Mesendoderm (in vitro differentiated cells): ENCODE measurements at regions not wholly inside any gene's neighbourhood (a gene's known extent, or its start where the extent isn't known, plus 50 kb on each side); places are given as distances from the start of the nearest gene placed in this dataset.

Experiments
- DNase-seq: peaks from one replicate; pipeline ENCODE4 v3.0.0; 2013
- H2AK5ac ChIP-seq: 2 replicates; pipeline ENCODE4 v1.6.1; 2013; ENCODE audit warnings: low read length, inconsistent platforms
- H2BK120ac ChIP-seq: 2 replicates; pipeline ENCODE4 v1.6.1; 2013; ENCODE audit warnings: low read depth, mild to moderate bottlenecking, low read length, moderate library complexity, mixed read lengths
- H2BK15ac ChIP-seq: replicated peaks from 2 replicates; pipeline ENCODE4 v1.6.1; 2013; ENCODE audit warnings: low read depth, mild to moderate bottlenecking, moderate library complexity
- H2BK5ac ChIP-seq: 2 replicates; pipeline ENCODE4 v1.6.1; 2013; ENCODE audit warnings: low read length, inconsistent platforms
- H3K18ac ChIP-seq: 2 replicates; pipeline ENCODE4 v1.6.1; 2013; ENCODE audit warnings: mild to moderate bottlenecking, low read length, mixed read lengths
- H3K23ac ChIP-seq: one replicate; pipeline ENCODE4 v1.6.1; 2013; ENCODE audit warnings: low read length
- H3K27ac ChIP-seq: 2 replicates; pipeline ENCODE4 v1.5.1; 2013; ENCODE audit warnings: low read depth, mild to moderate bottlenecking, inconsistent platforms, low read length, moderate library complexity
- H3K27me3 ChIP-seq: 2 replicates; pipeline ENCODE4 v1.6.1; 2013; ENCODE audit warnings: low read length, control low read depth, mild to moderate bottlenecking, inconsistent platforms; ENCODE audit not compliant: insufficient read depth, poor library complexity
- H3K36me3 ChIP-seq: 2 replicates; pipeline ENCODE4 v1.6.1; 2013; ENCODE audit warnings: low read length, inconsistent platforms; ENCODE audit not compliant: control insufficient read depth, insufficient read depth
- H3K4ac ChIP-seq: one replicate; pipeline ENCODE4 v1.6.1; 2013; ENCODE audit warnings: low read depth, mild to moderate bottlenecking, low read length, moderate library complexity
- H3K4me1 ChIP-seq: 2 replicates; pipeline ENCODE4 v1.6.1; 2013; ENCODE audit warnings: low read depth, low read length, inconsistent platforms; ENCODE audit not compliant: control insufficient read depth
- H3K4me2 ChIP-seq: 2 replicates; pipeline ENCODE4 v1.6.1; 2013; ENCODE audit warnings: low read length
- H3K4me3 ChIP-seq: 2 replicates; pipeline ENCODE4 v1.5.1; 2013; ENCODE audit warnings: mild to moderate bottlenecking, low read length
- H3K56ac ChIP-seq: one replicate; pipeline ENCODE4 v1.6.1; 2013; ENCODE audit warnings: low read length
- H3K79me1 ChIP-seq: 2 replicates; pipeline ENCODE4 v1.6.1; 2013; ENCODE audit warnings: low read length, inconsistent platforms
- H3K79me2 ChIP-seq: 2 replicates; pipeline ENCODE4 v1.6.1; 2013; ENCODE audit warnings: mild to moderate bottlenecking, low read length; ENCODE audit not compliant: control insufficient read depth, insufficient read depth
- H3K9ac ChIP-seq: 2 replicates; pipeline ENCODE4 v1.6.1; 2013; ENCODE audit warnings: low read length, inconsistent platforms
- H4K5ac ChIP-seq: one replicate; pipeline ENCODE4 v1.6.1; 2013; ENCODE audit warnings: low read length
- H4K8ac ChIP-seq: one replicate; pipeline ENCODE4 v1.6.1; 2013; ENCODE audit warnings: low read depth, mild to moderate bottlenecking, control low read depth, low read length, moderate library complexity
- WGBS: extraction: QIAGEN DNeasy Blood & Tissue Kit; methylation state at CpG from one replicate; pipeline ENCODE4 v1.1.7; 2013; ENCODE audit warnings: low lambda C conversion rate, missing lambda C conversion rate; ENCODE audit not compliant: insufficient coverage; ENCODE audit errors: extremely low coverage; 5-methylcytosine and 5-hydroxymethylcytosine counted together

DNA sequence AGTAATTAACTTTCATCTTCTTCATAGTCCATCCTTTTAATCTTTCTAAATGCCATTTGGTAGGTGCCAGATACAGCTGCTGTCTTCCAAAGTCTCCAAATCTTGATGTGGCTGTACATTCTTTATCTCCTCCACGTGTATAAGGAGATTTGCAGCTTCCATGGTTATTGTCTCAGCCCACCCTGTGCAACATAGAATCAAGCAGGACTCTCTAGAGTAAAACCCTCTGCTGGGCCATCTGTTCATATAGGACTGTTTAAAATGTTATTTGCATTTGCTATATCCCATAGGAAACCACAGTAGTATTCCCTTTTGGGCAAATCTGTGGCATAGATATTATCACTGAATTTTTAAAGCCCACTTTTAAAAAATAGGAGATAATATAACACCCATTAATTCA is 527.2 kb upstream of the EPHA5 start:
- Histone ChIP-seq H2BK120ac (no peak overlapping the region), H3K4ac (no peak overlapping the region), H3K56ac (no peak overlapping the region), H2BK15ac (no peak overlapping the region), H3K4me1 (no peaks in the 10 kb centered on the region), H3K4me3 (no peak overlapping the region), H4K8ac (no peak overlapping the region), H3K4me2 (no peak overlapping the region), H3K27ac (no peak overlapping the region), H3K79me2 (no peaks in the 10 kb centered on the region), H3K36me3 (no peaks in the 10 kb centered on the region), H3K9ac (no peak overlapping the region), H2BK5ac (no peak overlapping the region), H4K5ac (no peak overlapping the region), H3K27me3 (no peaks in the 10 kb centered on the region), H3K23ac (no peak overlapping the region), H3K18ac (no peak overlapping the region), H3K79me1 (no peaks in the 10 kb centered on the region), H2AK5ac (no peak overlapping the region)
- no CpG with 5 or more reads among the region's 1 CpG for WGBS
- DNase-seq = no peak

DNA sequence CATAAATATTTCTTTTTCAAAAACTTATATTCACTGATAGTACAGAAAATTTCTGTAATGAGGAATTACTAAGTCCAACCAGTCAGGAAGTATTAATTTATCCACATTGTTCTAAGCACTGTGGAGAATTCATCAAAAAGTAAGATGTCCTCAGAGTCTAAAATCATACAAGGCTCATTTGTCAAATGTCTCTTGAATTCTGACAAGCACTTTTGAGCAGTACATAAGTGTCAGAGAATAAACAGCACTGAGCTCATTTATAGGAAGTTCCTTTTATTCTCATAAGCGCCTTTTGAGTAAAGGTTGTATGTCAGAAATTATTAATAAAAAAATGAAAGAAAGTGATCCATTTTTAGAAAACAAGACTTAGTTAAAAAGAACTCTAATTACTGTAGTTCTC is 523.2 kb upstream of the EPHA5 start:
- H3K4ac ChIP-seq = no peak overlapping the region
- no peak overlapping the region for H2BK5ac ChIP-seq
- H3K23ac ChIP-seq = no peak overlapping the region
- H3K79me1 ChIP-seq = no peaks in the 10 kb centered on the region
- H2BK15ac ChIP-seq = no peak overlapping the region
- no peak overlapping the region for H3K4me3 ChIP-seq
- no peaks in the 10 kb centered on the region for H3K36me3 ChIP-seq
- no peaks in the 10 kb centered on the region for H3K27me3 ChIP-seq
- no peaks in the 10 kb centered on the region for H3K4me1 ChIP-seq
- WGBS = no CpG with 5 or more reads among the region's 1 CpG
- H3K79me2 ChIP-seq = no peaks in the 10 kb centered on the region
- no peak overlapping the region for H3K27ac ChIP-seq
- H4K8ac ChIP-seq = no peak overlapping the region
- H4K5ac ChIP-seq = no peak overlapping the region
- no peak overlapping the region for H3K4me2 ChIP-seq
- no peak overlapping the region for H3K9ac ChIP-seq
- H2AK5ac ChIP-seq = no peak overlapping the region
- H2BK120ac ChIP-seq = no peak overlapping the region
- no peak overlapping the region for H3K18ac ChIP-seq
- H3K56ac ChIP-seq = no peak overlapping the region
- DNase-seq = no peak

DNA sequence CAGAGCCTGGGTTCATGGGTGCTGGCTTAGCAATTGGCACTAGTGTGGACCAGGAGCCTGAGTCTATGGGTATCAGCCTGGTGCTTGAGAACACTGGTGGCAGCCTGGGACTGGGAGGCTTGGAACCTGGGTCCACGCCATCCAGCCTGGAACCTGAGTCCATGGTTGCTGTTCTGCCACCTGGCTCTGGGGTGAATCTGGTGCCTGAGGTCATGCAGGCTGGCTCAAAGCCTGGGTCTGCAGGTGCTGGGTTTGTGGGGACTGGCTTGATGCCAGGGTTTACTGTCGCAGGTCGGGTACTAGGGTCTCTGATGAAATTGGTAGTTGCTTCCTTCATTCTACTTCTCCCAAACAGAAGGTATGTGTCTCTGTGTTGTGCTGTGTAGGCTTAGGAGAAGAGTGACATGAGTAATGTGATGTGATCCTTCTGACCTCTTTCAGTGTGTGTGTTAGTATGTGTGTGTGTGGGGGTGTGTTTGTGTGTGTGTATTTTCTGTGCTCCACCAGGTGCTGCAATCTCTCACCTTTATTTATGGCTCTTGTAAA is 517.0 kb upstream of the EPHA5 start:
- no peaks in the 10 kb centered on the region for H3K4me1 ChIP-seq
- no peak overlapping the region for H4K5ac ChIP-seq
- H3K4me2 ChIP-seq = no peak overlapping the region
- H3K4ac ChIP-seq = no peak overlapping the region
- H3K23ac ChIP-seq = no peak overlapping the region
- no peak overlapping the region for H3K4me3 ChIP-seq
- H3K9ac ChIP-seq = no peak overlapping the region
- H2AK5ac ChIP-seq = no peak overlapping the region
- H3K56ac ChIP-seq = no peak overlapping the region
- no peaks in the 10 kb centered on the region for H3K27me3 ChIP-seq
- H3K18ac ChIP-seq = no peak overlapping the region
- H3K79me1 ChIP-seq = no peaks in the 10 kb centered on the region
- DNase-seq = no peak
- WGBS = no CpG with 5 or more reads among the region's 3 CpGs
- no peak overlapping the region for H2BK5ac ChIP-seq
- H2BK15ac ChIP-seq = no peak overlapping the region
- H4K8ac ChIP-seq = no peak overlapping the region
- no peak overlapping the region for H3K27ac ChIP-seq
- no peak overlapping the region for H2BK120ac ChIP-seq
- H3K79me2 ChIP-seq = no peaks in the 10 kb centered on the region
- no peaks in the 10 kb centered on the region for H3K36me3 ChIP-seq

DNA sequence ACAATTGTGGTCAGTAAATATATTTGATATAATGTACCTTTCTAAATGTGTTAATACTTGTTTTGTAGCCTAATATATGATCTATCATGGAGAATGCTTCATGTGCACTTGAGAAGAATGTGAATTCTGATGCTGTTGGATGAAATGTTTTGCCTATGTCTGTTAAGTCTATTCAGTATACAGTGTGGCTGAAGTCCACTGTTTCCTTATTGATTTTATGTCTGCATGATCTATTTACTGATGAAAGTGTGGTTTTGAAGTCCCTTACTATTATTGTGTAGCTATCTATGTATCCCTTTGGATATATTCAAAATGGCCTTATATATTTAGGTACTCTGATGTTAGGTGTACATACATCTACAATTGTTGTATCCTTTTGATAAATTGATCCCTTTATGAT is 515.8 kb upstream of the EPHA5 start:
- H3K4me3 ChIP-seq = no peak overlapping the region
- H3K4me1 ChIP-seq = no peaks in the 10 kb centered on the region
- H2AK5ac ChIP-seq = no peak overlapping the region
- H3K27me3 ChIP-seq = no peaks in the 10 kb centered on the region
- no peak overlapping the region for H2BK15ac ChIP-seq
- no peak overlapping the region for H3K23ac ChIP-seq
- H4K8ac ChIP-seq = no peak overlapping the region
- no peak overlapping the region for H3K4ac ChIP-seq
- H3K18ac ChIP-seq = no peak overlapping the region
- H3K36me3 ChIP-seq = no peaks in the 10 kb centered on the region
- no peak overlapping the region for H3K9ac ChIP-seq
- no peaks in the 10 kb centered on the region for H3K79me2 ChIP-seq
- no peak overlapping the region for H2BK5ac ChIP-seq
- H3K27ac ChIP-seq = no peak overlapping the region
- no peaks in the 10 kb centered on the region for H3K79me1 ChIP-seq
- H2BK120ac ChIP-seq = no peak overlapping the region
- H3K56ac ChIP-seq = no peak overlapping the region
- no peak overlapping the region for H4K5ac ChIP-seq
- H3K4me2 ChIP-seq = no peak overlapping the region
- no peak for DNase-seq

DNA sequence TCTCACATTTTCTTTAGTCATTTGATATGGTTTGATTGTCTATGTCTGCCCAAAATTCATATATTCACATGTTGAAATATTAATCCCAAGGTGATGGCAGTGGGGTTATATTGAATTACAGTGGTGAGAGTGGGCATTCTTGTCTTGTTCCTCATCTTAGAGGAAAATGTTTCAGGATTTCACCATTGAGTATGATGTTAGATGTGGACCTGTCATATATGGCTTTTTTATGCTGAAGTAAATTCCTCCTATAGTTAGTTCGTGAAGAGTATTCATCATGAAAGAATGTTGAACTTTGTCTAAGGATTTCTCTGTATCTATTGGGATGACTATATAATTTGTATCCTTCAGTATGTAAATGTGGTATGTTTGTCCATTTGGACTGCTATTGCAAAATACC is 512.3 kb upstream of the EPHA5 start:
- Histone ChIP-seq H3K4ac (no peak overlapping the region), H3K4me1 (no peaks in the 10 kb centered on the region), H4K5ac (no peak overlapping the region), H3K23ac (no peak overlapping the region), H2BK5ac (no peak overlapping the region), H3K36me3 (no peaks in the 10 kb centered on the region), H4K8ac (no peak overlapping the region), H3K27me3 (no peaks in the 10 kb centered on the region), H2BK120ac (no peak overlapping the region), H3K56ac (no peak overlapping the region), H3K27ac (no peak overlapping the region), H3K18ac (no peak overlapping the region), H3K4me3 (no peak overlapping the region), H3K79me2 (no peaks in the 10 kb centered on the region), H3K79me1 (no peaks in the 10 kb centered on the region), H2BK15ac (no peak overlapping the region), H2AK5ac (no peak overlapping the region), H3K9ac (no peak overlapping the region), H3K4me2 (no peak overlapping the region)
- WGBS = no CpG with 5 or more reads among the region's 1 CpG
- no peak for DNase-seq

DNA sequence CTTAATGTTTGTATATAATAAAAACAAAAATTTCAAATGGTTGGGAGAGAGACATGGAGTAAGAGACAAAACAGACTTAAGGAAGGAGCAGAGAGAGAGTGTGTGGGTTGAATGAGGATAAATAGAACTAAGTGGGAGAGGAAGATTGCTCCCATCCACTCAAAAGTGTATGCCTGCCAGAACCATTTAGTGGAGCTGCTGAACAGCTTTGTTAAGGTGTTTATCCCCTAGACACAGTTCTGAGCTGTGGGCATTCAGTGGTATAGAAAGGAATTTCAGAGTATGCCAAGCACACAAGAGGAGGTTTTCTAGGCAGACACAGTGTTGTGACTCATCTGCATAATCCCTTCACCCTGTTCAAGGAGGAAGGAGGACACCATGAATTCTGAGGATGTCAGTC is 508.6 kb upstream of the EPHA5 start:
- Histone ChIP-seq H3K23ac (no peak overlapping the region), H3K27me3 (no peaks in the 10 kb centered on the region), H3K9ac (no peak overlapping the region), H3K79me1 (no peaks in the 10 kb centered on the region), H3K4me3 (no peak overlapping the region), H2BK120ac (no peak overlapping the region), H4K5ac (no peak overlapping the region), H3K36me3 (no peaks in the 10 kb centered on the region), H3K4me1 (no peaks in the 10 kb centered on the region), H3K27ac (no peak overlapping the region), H2BK5ac (no peak overlapping the region), H3K4me2 (no peak overlapping the region), H3K4ac (no peak overlapping the region), H3K79me2 (no peaks in the 10 kb centered on the region), H3K56ac (no peak overlapping the region), H4K8ac (no peak overlapping the region), H2BK15ac (no peak overlapping the region), H3K18ac (no peak overlapping the region), H2AK5ac (no peak overlapping the region)
- peak; percentile 19 for DNase-seq
